HG03045 (cell line): ENCODE measurements at regions not wholly inside any gene's neighbourhood (a gene's known extent, or its start where the extent isn't known, plus 50 kb on each side); places are given as distances from the start of the nearest gene placed in this dataset.
"Not testable (repeated sequence)": the region's sequence is repeated elsewhere in the genome, so short reads cannot be mapped to it uniquely, and the experiment has no call there.

Experiments used
- ATAC-seq: cut with Tn5 transposase; IDR thresholded peaks from one replicate; pipeline ENCODE4 v1.9.1; 2021; ENCODE audit warnings: mild to moderate bottlenecking, moderate library complexity; ENCODE audit not compliant: unreplicated experiment

- ATAC-seq: no peak
Observed at GRCh38 chr13:81929988-81930387, 1589.1 kb upstream of the SPRY2 start.

- no peak for ATAC-seq
Observed at GRCh38 chr13:81927347-81927746, 1586.4 kb upstream of the SPRY2 start.

- no peak for ATAC-seq
Observed at GRCh38 chr13:81917810-81918209, 1576.9 kb upstream of the SPRY2 start.

GRCh38 chr13:81916461-81916860, 1575.5 kb upstream of the SPRY2 start:
- ATAC-seq: no peak

GRCh38 chr13:81907787-81908372, 1567.0 kb upstream of the SPRY2 start:
- ATAC-seq: no peak

GRCh38 chr13:81888855-81889254, 1547.9 kb upstream of the SPRY2 start:
- no peak for ATAC-seq

- ATAC-seq: no peak
Observed at GRCh38 chr13:81874681-81875661, 1534.0 kb upstream of the SPRY2 start.

GRCh38 chr13:81874253-81874652, 1533.3 kb upstream of the SPRY2 start:
- no peak for ATAC-seq

GRCh38 chr13:81872581-81872980, 1531.7 kb upstream of the SPRY2 start:
- no peak for ATAC-seq

- ATAC-seq: not testable (repeated sequence)
Observed at GRCh38 chr13:81871751-81872325, 1530.9 kb upstream of the SPRY2 start.

GRCh38 chr13:81848291-81848690, 1507.4 kb upstream of the SPRY2 start:
- ATAC-seq: no peak

GRCh38 chr13:81846771-81847170, 1505.8 kb upstream of the SPRY2 start:
- no peak for ATAC-seq

GRCh38 chr13:81821259-81821658, 1480.3 kb upstream of the SPRY2 start:
- no peak for ATAC-seq

GRCh38 chr13:81800433-81800832, 1459.5 kb upstream of the SPRY2 start:
- ATAC-seq: no peak

GRCh38 chr13:81795710-81796109, 1454.8 kb upstream of the SPRY2 start:
- no peak for ATAC-seq

GRCh38 chr13:81791641-81792040, 1450.7 kb upstream of the SPRY2 start:
- ATAC-seq: no peak

GRCh38 chr13:81781471-81781870, 1440.5 kb upstream of the SPRY2 start:
- no peak for ATAC-seq

GRCh38 chr13:81779876-81780275, 1439.0 kb upstream of the SPRY2 start:
- no peak for ATAC-seq

- no peak for ATAC-seq
Observed at GRCh38 chr13:81778350-81778749, 1437.4 kb upstream of the SPRY2 start.

- ATAC-seq: no peak
Observed at GRCh38 chr13:81773263-81773662, 1432.3 kb upstream of the SPRY2 start.

- no peak for ATAC-seq
Observed at GRCh38 chr13:81771951-81772350, 1431.0 kb upstream of the SPRY2 start.
